OCI-LY3 (cell line): ENCODE measurements at regions not wholly inside any gene's neighbourhood (a gene's known extent, or its start where the extent isn't known, plus 50 kb on each side); places are given as distances from the start of the nearest gene placed in this dataset.

Experiments used
- H2AFZ ChIP-seq: fragments of 200-600, 300-600 bp; shearing (Covaris generic); 2 replicates; pipeline ENCODE4 v1.6.0; 2014; ENCODE audit warnings: antibody characterized with exemption, low read depth, low read length
- H3K27ac ChIP-seq: fragments of 200-600, 300-600 bp; sonication (generic); 2 replicates; pipeline ENCODE4 v1.5.1; 2014; ENCODE audit warnings: mild to moderate bottlenecking, low read length, moderate library complexity, mixed read lengths
- H3K27me3 ChIP-seq: fragments of 200-600, 300-600 bp; sonication (generic); 2 replicates; pipeline ENCODE4 v1.6.1; 2014; ENCODE audit warnings: low read depth, low read length, mixed read lengths
- H3K36me3 ChIP-seq: fragments of 200-600, 300-600 bp; sonication (generic); replicated peaks from 2 replicates; pipeline ENCODE3; 2014; ENCODE audit warnings: low read depth, low read length, mixed read lengths
- H3K4me1 ChIP-seq: fragments of 300-600, 200-600 bp; sonication (generic); 2 replicates; pipeline ENCODE4 v1.6.1; 2014; ENCODE audit warnings: low read length, mixed read lengths
- H3K4me2 ChIP-seq: fragments of 200-600, 300-600 bp; sonication (generic); 2 replicates; pipeline ENCODE4 v1.6.1; 2014; ENCODE audit warnings: low read length, mixed read lengths
- H3K4me3 ChIP-seq: fragments of 300-600, 200-600 bp; sonication (generic); 2 replicates; pipeline ENCODE4 v1.5.1; 2014; ENCODE audit warnings: antibody characterized with exemption, mild to moderate bottlenecking, low read length, moderate library complexity
- H3K79me2 ChIP-seq: fragments of 300-600, 200-600 bp; shearing (Covaris generic); 2 replicates; pipeline ENCODE4 v1.6.1; 2014; ENCODE audit warnings: mild to moderate bottlenecking, low read length, mixed read lengths
- H3K9ac ChIP-seq: fragments of 300-600, 200-600 bp; shearing (Covaris generic); 2 replicates; pipeline ENCODE4 v1.6.0; 2014; ENCODE audit warnings: mild to moderate bottlenecking, low read length, moderate library complexity
- H3K9me3 ChIP-seq: fragments of 200-600, 300-600 bp; shearing (Covaris generic); 2 replicates; pipeline ENCODE4 v1.6.1; 2014; ENCODE audit warnings: low read length, mixed read lengths; ENCODE audit not compliant: insufficient read depth
- H4K20me1 ChIP-seq: fragments of 200-600, 300-600 bp; sonication (generic); 2 replicates; pipeline ENCODE4 v1.6.1; 2016; ENCODE audit warnings: low read length, mixed read lengths; ENCODE audit not compliant: insufficient read depth
- EZH2phosphoT487 ChIP-seq: fragments of 200-600 bp; shearing (Covaris generic); IDR thresholded peaks from 2 replicates; pipeline ENCODE4 v1.6.1; 2018; ENCODE audit warnings: antibody characterized with exemption, mixed run types, low read depth
- TF ChIP-seq, protein P1 (sequence below): fragments of 200-600, 300-600 bp; sonication (generic); IDR thresholded peaks from 2 replicates; pipeline ENCODE4 v1.5.1; 2014; ENCODE audit warnings: antibody characterized with exemption, low read length, low read depth

DNA sequence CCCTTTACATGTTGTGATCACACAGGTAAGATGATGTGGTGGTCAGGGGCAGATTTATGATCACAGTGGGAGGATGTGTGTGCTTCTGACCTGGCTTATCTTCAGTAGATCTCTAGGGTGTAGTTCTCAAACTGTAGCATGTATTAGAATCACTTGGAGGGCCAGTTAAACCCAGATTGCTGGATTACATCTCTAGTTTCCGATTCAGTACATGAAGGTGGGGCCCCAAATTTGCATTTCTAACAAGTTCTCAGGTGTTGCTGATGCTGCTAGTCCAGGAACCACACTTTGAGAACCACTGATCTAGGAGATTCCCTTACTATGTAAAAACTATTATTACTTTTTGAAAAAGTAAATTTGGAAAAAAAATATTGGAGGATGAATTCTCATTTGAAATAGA lies 199.3 kb upstream of the GOLIM4 start:
- Histone ChIP-seq H3K9me3 (0 out of 2 replicates have a peak, but pooled peaks cover 4% of the 10 kb centered on the region), H3K4me2 (no peak overlapping the region), H3K79me2 (peaks cover 19% of the 10 kb centered on the region), H2AFZ (no peak overlapping the region), H4K20me1 (peaks cover 34% of the 10 kb centered on the region; the same call in 1 of the 2 replicates), H3K36me3 (no peaks in the 10 kb centered on the region), H3K9ac (no peak overlapping the region), H3K27ac (no peak overlapping the region), H3K4me3 (no peak overlapping the region), H3K27me3 (no peaks in the 10 kb centered on the region), H3K4me1 (peaks cover 12% of the 10 kb centered on the region)
- TF ChIP-seq, protein P1, sequence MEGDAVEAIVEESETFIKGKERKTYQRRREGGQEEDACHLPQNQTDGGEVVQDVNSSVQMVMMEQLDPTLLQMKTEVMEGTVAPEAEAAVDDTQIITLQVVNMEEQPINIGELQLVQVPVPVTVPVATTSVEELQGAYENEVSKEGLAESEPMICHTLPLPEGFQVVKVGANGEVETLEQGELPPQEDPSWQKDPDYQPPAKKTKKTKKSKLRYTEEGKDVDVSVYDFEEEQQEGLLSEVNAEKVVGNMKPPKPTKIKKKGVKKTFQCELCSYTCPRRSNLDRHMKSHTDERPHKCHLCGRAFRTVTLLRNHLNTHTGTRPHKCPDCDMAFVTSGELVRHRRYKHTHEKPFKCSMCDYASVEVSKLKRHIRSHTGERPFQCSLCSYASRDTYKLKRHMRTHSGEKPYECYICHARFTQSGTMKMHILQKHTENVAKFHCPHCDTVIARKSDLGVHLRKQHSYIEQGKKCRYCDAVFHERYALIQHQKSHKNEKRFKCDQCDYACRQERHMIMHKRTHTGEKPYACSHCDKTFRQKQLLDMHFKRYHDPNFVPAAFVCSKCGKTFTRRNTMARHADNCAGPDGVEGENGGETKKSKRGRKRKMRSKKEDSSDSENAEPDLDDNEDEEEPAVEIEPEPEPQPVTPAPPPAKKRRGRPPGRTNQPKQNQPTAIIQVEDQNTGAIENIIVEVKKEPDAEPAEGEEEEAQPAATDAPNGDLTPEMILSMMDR, result no peak

DNA sequence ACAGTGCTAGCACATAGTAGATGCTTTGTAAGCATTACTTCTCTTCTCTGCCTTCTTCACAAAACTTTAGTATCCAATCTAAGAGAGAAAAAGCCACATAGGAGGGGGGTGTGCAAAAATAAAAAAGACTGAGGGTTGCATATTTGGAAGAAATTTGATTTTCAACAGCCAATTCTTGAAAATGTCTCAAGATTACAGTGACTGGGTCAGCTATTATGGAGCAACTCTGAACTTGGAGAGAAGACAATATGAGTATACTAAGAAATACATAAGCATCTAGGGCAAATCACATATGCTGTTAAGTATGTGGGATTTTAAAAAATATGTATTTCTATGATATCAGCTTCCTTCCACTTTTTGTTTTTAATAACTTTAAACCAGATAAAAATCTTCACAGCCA lies 196.6 kb upstream of the GOLIM4 start:
- Histone ChIP-seq H3K79me2 (peaks cover 9% of the 10 kb centered on the region), H4K20me1 (peaks cover 30% of the 10 kb centered on the region; the same call in 1 of the 2 replicates), H3K4me1 (peaks cover 12% of the 10 kb centered on the region), H3K9ac (no peak overlapping the region), H3K4me2 (no peak overlapping the region), H2AFZ (no peak overlapping the region), H3K27me3 (no peaks in the 10 kb centered on the region), H3K9me3 (no peaks in the 10 kb centered on the region), H3K4me3 (no peak overlapping the region), H3K27ac (no peak overlapping the region), H3K36me3 (no peaks in the 10 kb centered on the region)
- TF ChIP-seq, protein P1, result no peak
- no peak for TF ChIP-seq EZH2phosphoT487

DNA sequence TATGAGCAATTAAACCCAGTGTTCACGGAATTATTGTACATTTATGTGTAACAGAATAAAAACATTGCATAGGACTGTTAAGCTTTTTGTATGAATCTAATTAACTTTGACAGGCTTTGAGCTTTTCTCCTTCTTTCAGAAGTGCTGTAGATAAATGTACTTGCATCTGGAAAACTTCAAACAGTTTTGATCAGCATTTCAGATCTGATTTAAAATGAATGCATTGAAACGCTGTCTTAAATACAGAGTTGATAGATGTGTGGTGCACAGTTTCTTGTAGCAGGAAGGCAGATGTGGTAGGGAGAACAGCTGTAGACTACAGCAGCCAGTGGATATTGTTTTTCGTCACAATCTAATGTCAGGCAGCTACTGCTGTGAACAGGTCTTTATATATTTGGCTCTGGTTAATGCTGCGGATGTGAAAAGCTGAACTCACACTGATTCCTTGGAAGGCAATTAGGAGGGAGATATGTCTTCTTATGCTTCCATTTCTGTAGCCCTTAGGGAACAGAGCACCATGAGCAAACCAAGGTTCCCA lies 193.8 kb upstream of the GOLIM4 start:
- Histone ChIP-seq H3K27ac (no peak overlapping the region), H2AFZ (no peak overlapping the region), H3K27me3 (no peaks in the 10 kb centered on the region), H3K4me2 (no peak overlapping the region), H3K4me1 (0 out of 2 replicates have a peak, but pooled peaks cover 1% of the 10 kb centered on the region), H3K36me3 (no peaks in the 10 kb centered on the region), H4K20me1 (peaks cover 33% of the 10 kb centered on the region; the same call in 1 of the 2 replicates), H3K79me2 (peaks cover 5% of the 10 kb centered on the region), H3K9me3 (no peaks in the 10 kb centered on the region), H3K9ac (no peak overlapping the region), H3K4me3 (no peak overlapping the region)
- TF ChIP-seq, protein P1, result no peak
- TF ChIP-seq EZH2phosphoT487, result no peak

- Histone ChIP-seq H3K79me2 (peaks cover 5% of the 10 kb centered on the region), H3K36me3 (no peaks in the 10 kb centered on the region), H3K4me2 (no peak overlapping the region), H3K4me1 (no peaks in the 10 kb centered on the region), H3K9me3 (no peaks in the 10 kb centered on the region), H3K27me3 (no peaks in the 10 kb centered on the region), H3K4me3 (no peak overlapping the region), H3K9ac (no peak overlapping the region), H4K20me1 (peaks cover 30% of the 10 kb centered on the region; the same call in 1 of the 2 replicates), H2AFZ (no peak overlapping the region), H3K27ac (no peak overlapping the region)
- TF ChIP-seq, protein P1, result no peak
- TF ChIP-seq EZH2phosphoT487, result no peak
These were observed 193.0 kb upstream of the GOLIM4 start for GRCh38 chr3:168288511-168289401.
